HL-60 (cell line): ENCODE measurements at regions not wholly inside any gene's neighbourhood (a gene's known extent, or its start where the extent isn't known, plus 50 kb on each side); places are given as distances from the start of the nearest gene placed in this dataset.

Experiments
- DNase-seq, 2 experiments: peaks; one replicate each; pipeline ENCODE4 v3.0.0-alpha.2; 2010 to 2020; ENCODE audit warnings: low read depth in 1 of 2, low spot score in 1 of 2
- H3K27ac ChIP-seq: fragments of 250-450 bp; sonication (Bioruptor Pico); replicated peaks from 2 replicates; pipeline ENCODE4 v1.5.1; 2020; ENCODE audit warnings: mild to moderate bottlenecking, moderate library complexity
- H3K27me3 ChIP-seq: fragments of 250-450 bp; sonication (Bioruptor Pico); 2 replicates; pipeline ENCODE4 v1.5.1; 2021; ENCODE audit warnings: mild to moderate bottlenecking, moderate library complexity; ENCODE audit not compliant: insufficient read depth, poor library complexity, severe bottlenecking
- H3K4me3 ChIP-seq: replicated peaks from 2 replicates; pipeline ENCODE4 v1.5.1; 2011; ENCODE audit warnings: mild to moderate bottlenecking, control low read depth, low read length; ENCODE audit not compliant: insufficient read depth
- GABPA ChIP-seq: IDR thresholded peaks from 2 replicates; pipeline ENCODE4 v1.6.1; 2012; ENCODE audit warnings: low read depth
- POLR2AphosphoS5 ChIP-seq: IDR thresholded peaks from 2 replicates; pipeline ENCODE4 v1.6.1; 2012; ENCODE audit warnings: low read depth
- SPI1 ChIP-seq: IDR thresholded peaks from 2 replicates; pipeline ENCODE4 v1.6.1; 2012; ENCODE audit warnings: low read depth, mild to moderate bottlenecking, borderline replicate concordance
- TF ChIP-seq, protein P1 (sequence below): IDR thresholded peaks from one replicate; pipeline ENCODE4 v1.5.1; 2011; ENCODE audit warnings: low read length, control low read depth, inconsistent platforms; ENCODE audit not compliant: insufficient read depth
- TF ChIP-seq, protein P2 (sequence below): IDR thresholded peaks from 2 replicates; pipeline ENCODE4 v1.6.1; 2012; ENCODE audit warnings: low read depth; ENCODE audit not compliant: insufficient replicate concordance

DNA sequence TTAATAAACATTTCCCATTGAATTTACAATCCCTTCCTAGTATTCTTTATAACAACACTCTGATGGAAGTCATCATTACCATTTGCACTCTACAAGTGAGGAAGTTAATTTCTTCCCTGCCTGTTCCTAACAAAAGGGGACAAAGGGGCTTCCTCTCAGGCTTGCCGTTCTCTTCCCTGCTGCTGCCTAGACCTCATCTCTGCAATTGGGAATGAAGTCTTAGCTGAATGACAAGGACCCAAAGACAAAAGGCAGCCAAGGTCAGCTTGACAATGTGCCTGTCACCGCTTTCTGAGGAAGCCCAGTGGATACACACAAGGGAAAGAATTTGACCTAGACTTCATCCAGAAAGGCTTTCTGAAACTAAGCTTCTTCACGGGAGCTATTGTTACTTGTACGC is 416.4 kb downstream of the CMPK2 start:
- Histone ChIP-seq H3K4me3 (no peak overlapping the region), H3K27ac (no peak overlapping the region)
- no peak for TF ChIP-seq SPI1
- TF ChIP-seq, protein P1, sequence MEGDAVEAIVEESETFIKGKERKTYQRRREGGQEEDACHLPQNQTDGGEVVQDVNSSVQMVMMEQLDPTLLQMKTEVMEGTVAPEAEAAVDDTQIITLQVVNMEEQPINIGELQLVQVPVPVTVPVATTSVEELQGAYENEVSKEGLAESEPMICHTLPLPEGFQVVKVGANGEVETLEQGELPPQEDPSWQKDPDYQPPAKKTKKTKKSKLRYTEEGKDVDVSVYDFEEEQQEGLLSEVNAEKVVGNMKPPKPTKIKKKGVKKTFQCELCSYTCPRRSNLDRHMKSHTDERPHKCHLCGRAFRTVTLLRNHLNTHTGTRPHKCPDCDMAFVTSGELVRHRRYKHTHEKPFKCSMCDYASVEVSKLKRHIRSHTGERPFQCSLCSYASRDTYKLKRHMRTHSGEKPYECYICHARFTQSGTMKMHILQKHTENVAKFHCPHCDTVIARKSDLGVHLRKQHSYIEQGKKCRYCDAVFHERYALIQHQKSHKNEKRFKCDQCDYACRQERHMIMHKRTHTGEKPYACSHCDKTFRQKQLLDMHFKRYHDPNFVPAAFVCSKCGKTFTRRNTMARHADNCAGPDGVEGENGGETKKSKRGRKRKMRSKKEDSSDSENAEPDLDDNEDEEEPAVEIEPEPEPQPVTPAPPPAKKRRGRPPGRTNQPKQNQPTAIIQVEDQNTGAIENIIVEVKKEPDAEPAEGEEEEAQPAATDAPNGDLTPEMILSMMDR = no peak
- TF ChIP-seq POLR2AphosphoS5 = no peak
- TF ChIP-seq, protein P2, sequence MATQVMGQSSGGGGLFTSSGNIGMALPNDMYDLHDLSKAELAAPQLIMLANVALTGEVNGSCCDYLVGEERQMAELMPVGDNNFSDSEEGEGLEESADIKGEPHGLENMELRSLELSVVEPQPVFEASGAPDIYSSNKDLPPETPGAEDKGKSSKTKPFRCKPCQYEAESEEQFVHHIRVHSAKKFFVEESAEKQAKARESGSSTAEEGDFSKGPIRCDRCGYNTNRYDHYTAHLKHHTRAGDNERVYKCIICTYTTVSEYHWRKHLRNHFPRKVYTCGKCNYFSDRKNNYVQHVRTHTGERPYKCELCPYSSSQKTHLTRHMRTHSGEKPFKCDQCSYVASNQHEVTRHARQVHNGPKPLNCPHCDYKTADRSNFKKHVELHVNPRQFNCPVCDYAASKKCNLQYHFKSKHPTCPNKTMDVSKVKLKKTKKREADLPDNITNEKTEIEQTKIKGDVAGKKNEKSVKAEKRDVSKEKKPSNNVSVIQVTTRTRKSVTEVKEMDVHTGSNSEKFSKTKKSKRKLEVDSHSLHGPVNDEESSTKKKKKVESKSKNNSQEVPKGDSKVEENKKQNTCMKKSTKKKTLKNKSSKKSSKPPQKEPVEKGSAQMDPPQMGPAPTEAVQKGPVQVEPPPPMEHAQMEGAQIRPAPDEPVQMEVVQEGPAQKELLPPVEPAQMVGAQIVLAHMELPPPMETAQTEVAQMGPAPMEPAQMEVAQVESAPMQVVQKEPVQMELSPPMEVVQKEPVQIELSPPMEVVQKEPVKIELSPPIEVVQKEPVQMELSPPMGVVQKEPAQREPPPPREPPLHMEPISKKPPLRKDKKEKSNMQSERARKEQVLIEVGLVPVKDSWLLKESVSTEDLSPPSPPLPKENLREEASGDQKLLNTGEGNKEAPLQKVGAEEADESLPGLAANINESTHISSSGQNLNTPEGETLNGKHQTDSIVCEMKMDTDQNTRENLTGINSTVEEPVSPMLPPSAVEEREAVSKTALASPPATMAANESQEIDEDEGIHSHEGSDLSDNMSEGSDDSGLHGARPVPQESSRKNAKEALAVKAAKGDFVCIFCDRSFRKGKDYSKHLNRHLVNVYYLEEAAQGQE = no peak
- TF ChIP-seq GABPA = no peak

DNA sequence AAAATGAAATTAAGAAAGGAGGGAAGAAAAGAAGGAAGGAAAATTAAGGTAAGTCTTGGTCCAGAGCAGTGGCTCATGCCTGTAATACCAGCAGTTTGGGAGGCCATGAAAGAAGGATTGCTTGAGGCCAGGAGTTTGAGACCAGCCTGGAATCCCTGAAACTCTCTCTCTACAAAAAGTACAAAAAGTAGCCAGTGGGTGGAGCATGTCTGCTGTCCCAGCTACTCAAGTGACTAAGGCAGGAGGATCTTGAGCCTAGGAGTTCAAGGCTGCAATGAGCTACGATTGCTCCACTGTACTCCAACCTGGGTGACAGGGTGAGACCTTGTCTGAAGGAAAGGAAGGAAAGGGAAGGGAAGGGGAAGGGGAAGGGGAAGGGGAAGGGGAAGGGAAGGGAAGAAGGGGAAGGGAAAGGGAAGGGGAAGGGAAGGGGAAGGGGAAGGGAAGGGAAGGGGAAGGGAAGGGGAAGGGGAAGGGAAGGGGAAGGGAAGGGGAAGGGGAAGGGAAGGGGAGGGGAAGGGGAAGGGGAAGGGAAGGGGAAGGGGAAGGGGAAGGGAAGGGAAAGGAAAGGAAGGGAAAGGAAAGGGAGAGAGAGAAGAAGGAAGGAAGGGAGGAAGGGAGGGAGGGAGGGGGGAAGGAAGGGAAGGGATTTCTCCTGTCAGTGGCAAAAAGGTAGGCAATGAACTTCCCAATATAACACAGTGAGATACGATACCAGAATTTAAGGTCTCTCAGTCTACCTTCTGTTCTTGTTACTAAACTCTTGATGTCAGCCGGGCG is 412.8 kb downstream of the CMPK2 start:
- no peak for DNase-seq
- Histone ChIP-seq H3K27me3 (no peaks in the 10 kb centered on the region), H3K27ac (no peak overlapping the region), H3K4me3 (no peak overlapping the region)
- TF ChIP-seq GABPA = no peak
- TF ChIP-seq, protein P2 = no peak
- TF ChIP-seq, protein P1 = no peak
- TF ChIP-seq POLR2AphosphoS5 = no peak
- TF ChIP-seq SPI1 = no peak

More for the DNA sequence above, 416.4 kb downstream of the CMPK2 start:
- H3K27me3 ChIP-seq = no peaks in the 10 kb centered on the region
- no peak for DNase-seq

DNA sequence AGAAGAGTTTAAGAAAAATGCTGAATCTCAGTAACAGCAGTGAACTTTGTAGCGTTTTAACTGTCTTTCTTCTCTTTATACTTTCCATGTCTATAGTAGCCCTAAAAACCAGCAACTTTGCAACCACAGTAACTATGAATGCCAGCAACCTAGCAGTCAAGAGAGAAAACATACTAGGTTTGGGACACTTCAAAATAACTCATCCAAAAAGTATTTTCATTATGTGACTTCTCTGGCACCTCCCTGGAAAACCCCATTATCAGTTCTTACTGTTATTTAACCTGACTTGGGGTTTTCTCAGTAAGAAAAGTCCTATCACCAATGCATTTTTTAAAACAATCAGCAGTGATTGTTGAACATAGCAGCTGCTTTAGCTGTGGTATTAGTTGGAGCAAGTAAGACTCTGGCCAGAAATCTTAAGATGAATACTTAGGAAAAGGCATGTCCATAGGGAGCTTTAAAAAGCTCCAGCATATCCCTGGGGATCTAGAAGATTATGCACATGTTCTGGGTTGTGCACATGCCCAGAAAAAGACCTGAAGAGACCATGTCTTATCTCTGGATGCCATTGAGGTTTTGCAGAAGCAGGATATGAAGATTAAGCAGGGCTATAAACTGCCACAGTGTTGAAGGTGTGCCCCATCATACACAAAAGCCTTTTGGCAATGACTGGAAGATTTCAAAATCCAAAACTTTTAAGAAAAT is 411.3 kb downstream of the CMPK2 start:
- TF ChIP-seq GABPA (no peak), SPI1 (no peak), POLR2AphosphoS5 (no peak)
- TF ChIP-seq, protein P1 = no peak
- TF ChIP-seq, protein P2 = no peak
- H3K27ac ChIP-seq = no peak overlapping the region
- H3K4me3 ChIP-seq = no peak overlapping the region
- DNase-seq = no peak
- H3K27me3 ChIP-seq = no peaks in the 10 kb centered on the region
